Trophoblast cell (in vitro differentiated cells and primary cell): ENCODE measurements at regions not wholly inside any gene's neighbourhood (a gene's known extent, or its start where the extent isn't known, plus 50 kb on each side); places are given as distances from the start of the nearest gene placed in this dataset.

Experiments used
- DNase-seq, 2 donors: peaks; one replicate each; pipeline ENCODE4 v3.0.0-alpha.2; 2016
- H2AFZ ChIP-seq: 2 replicates; pipeline ENCODE4 v1.6.1; 2013; ENCODE audit warnings: low read length, moderate library complexity, mild to moderate bottlenecking; ENCODE audit not compliant: insufficient read depth, poor library complexity
- H2AK5ac ChIP-seq: 2 replicates; pipeline ENCODE4 v1.6.1; 2013; ENCODE audit warnings: mild to moderate bottlenecking, low read length
- H2BK120ac ChIP-seq: 2 replicates; pipeline ENCODE4 v1.6.1; 2013; ENCODE audit warnings: low read length, mild to moderate bottlenecking, moderate library complexity; ENCODE audit not compliant: insufficient read depth, poor library complexity
- H2BK12ac ChIP-seq: 2 replicates; pipeline ENCODE4 v1.6.1; 2013; ENCODE audit warnings: mild to moderate bottlenecking, low read length, moderate library complexity
- H2BK5ac ChIP-seq: 2 replicates; pipeline ENCODE4 v1.6.1; 2013; ENCODE audit warnings: low read length, low read depth, moderate library complexity, mild to moderate bottlenecking; ENCODE audit not compliant: poor library complexity
- H3K14ac ChIP-seq: 2 replicates; pipeline ENCODE4 v1.6.1; 2013; ENCODE audit warnings: mild to moderate bottlenecking, low read length
- H3K18ac ChIP-seq: 2 replicates; pipeline ENCODE4 v1.6.1; 2013; ENCODE audit warnings: mild to moderate bottlenecking, low read length
- H3K23ac ChIP-seq: 2 replicates; pipeline ENCODE4 v1.6.1; 2013; ENCODE audit warnings: low read length
- H3K27ac ChIP-seq: 2 replicates; pipeline ENCODE4 v1.5.1; 2013; ENCODE audit warnings: low read depth, mild to moderate bottlenecking, inconsistent platforms, low read length, moderate library complexity
- H3K27me3 ChIP-seq: 2 replicates; pipeline ENCODE4 v1.6.1; 2013; ENCODE audit warnings: inconsistent platforms, mild to moderate bottlenecking, low read length, moderate library complexity; ENCODE audit not compliant: insufficient read depth
- H3K36me3 ChIP-seq, 2 experiments: 1 replicate in 1 of 2; 2 replicates in 1 of 2; pipeline ENCODE4 v1.6.1; 2013; ENCODE audit warnings: low read length in 2 of 2, mild to moderate bottlenecking in 2 of 2, moderate library complexity in 1 of 2; ENCODE audit not compliant: insufficient read depth in 2 of 2, control insufficient read depth in 1 of 2
- H3K4ac ChIP-seq: 2 replicates; pipeline ENCODE4 v1.6.1; 2013; ENCODE audit warnings: low read depth, mild to moderate bottlenecking, low read length, moderate library complexity
- H3K4me1 ChIP-seq, 2 experiments: 1 replicate in 1 of 2; 2 replicates in 1 of 2; pipeline ENCODE4 v1.6.1; 2013; ENCODE audit warnings: low read length in 2 of 2, mild to moderate bottlenecking in 2 of 2, moderate library complexity in 1 of 2; ENCODE audit not compliant: insufficient read depth in 2 of 2, control insufficient read depth in 1 of 2
- H3K4me2 ChIP-seq: 2 replicates; pipeline ENCODE4 v1.6.1; 2013; ENCODE audit warnings: inconsistent platforms, mild to moderate bottlenecking, low read length, moderate library complexity
- H3K4me3 ChIP-seq: 2 replicates; pipeline ENCODE4 v1.5.1; 2013; ENCODE audit warnings: mild to moderate bottlenecking, low read depth, low read length, inconsistent platforms
- H3K79me1 ChIP-seq: one replicate; pipeline ENCODE4 v1.6.1; 2013; ENCODE audit warnings: low read length
- H3K79me2 ChIP-seq: 2 replicates; pipeline ENCODE4 v1.6.1; 2013; ENCODE audit warnings: low read length, mild to moderate bottlenecking; ENCODE audit not compliant: control insufficient read depth, insufficient read depth, poor library complexity
- H3K9ac ChIP-seq: 2 replicates; pipeline ENCODE4 v1.6.1; 2013; ENCODE audit warnings: mild to moderate bottlenecking, low read length
- H3K9me3 ChIP-seq: 2 replicates; pipeline ENCODE4 v1.6.1; 2013; ENCODE audit warnings: low read depth, mild to moderate bottlenecking, control low read depth, inconsistent platforms, low read length; ENCODE audit not compliant: insufficient read depth
- H4K12ac ChIP-seq: 2 replicates; pipeline ENCODE4 v1.6.1; 2013; ENCODE audit warnings: low read depth, mild to moderate bottlenecking, low read length, moderate library complexity
- H4K8ac ChIP-seq: 2 replicates; pipeline ENCODE4 v1.6.1; 2013; ENCODE audit warnings: low read depth, mild to moderate bottlenecking, low read length, moderate library complexity
- H4K91ac ChIP-seq: one replicate; pipeline ENCODE4 v1.6.1; 2013; ENCODE audit warnings: low read depth, mild to moderate bottlenecking, low read length, moderate library complexity
- WGBS: extraction: QIAGEN DNeasy Blood & Tissue Kit; methylation state at CpG from one replicate; pipeline ENCODE4 v1.1.7; 2013; ENCODE audit warnings: missing lambda C conversion rate; ENCODE audit not compliant: insufficient read length, insufficient coverage; ENCODE audit errors: extremely low coverage; 5-methylcytosine and 5-hydroxymethylcytosine counted together

DNA sequence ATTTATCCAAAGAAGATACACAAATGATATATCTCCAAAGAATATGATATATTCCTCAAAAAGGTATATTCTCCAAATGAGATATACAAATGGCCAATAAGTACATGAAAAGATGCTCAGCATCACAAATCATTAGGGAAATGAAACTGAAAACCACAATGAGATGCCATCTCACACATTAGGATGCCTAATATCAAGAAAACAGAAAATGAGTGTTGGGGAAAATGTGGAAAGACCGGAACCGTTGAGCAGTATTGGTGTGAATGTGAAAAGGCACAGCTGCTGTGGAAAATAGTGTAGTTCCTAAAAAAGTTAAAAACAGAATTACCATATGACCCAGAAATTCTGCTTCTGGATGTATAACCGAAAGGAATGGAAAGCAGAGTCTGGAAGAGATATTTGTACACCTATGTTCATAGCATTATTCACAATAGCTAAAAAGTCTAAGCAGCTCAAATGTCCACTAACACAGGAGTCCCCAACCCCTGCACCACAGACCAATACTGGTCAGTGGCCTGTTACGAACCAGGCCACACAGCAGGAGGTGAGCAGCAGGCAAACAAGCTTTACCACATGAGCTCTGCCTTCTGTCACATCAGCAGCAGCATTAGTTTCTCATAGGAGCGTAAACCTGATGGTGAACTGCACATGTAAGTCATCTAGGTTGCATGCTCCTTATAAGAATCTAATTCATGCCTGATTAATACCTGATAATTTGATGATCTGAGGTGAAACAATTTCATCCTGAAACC lies 291.9 kb downstream of the PCDH20 start:
- Histone ChIP-seq H3K23ac (no peak overlapping the region), H4K12ac (no peak overlapping the region), H3K14ac (no peak overlapping the region), H2BK120ac (no peak overlapping the region), H2AK5ac (no peak overlapping the region), H3K9me3 (no peaks in the 10 kb centered on the region), H3K79me1 (no peaks in the 10 kb centered on the region), H3K4ac (no peak overlapping the region), H3K79me2 (no peaks in the 10 kb centered on the region), H4K91ac (no peak overlapping the region), H3K4me3 (no peak overlapping the region), H3K18ac (no peak overlapping the region), H3K4me1 (no peaks in the 10 kb centered on the region), H3K9ac (no peak overlapping the region), H3K27me3 (no peaks in the 10 kb centered on the region), H3K4me2 (no peak overlapping the region), H3K36me3 (no peaks in the 10 kb centered on the region), H2BK5ac (no peak overlapping the region), H4K8ac (no peak overlapping the region), H2BK12ac (no peak overlapping the region), H3K27ac (no peak overlapping the region), H2AFZ (no peak overlapping the region)
- no CpG with 5 or more reads among the region's 5 CpGs for WGBS
- no peak for DNase-seq

DNA sequence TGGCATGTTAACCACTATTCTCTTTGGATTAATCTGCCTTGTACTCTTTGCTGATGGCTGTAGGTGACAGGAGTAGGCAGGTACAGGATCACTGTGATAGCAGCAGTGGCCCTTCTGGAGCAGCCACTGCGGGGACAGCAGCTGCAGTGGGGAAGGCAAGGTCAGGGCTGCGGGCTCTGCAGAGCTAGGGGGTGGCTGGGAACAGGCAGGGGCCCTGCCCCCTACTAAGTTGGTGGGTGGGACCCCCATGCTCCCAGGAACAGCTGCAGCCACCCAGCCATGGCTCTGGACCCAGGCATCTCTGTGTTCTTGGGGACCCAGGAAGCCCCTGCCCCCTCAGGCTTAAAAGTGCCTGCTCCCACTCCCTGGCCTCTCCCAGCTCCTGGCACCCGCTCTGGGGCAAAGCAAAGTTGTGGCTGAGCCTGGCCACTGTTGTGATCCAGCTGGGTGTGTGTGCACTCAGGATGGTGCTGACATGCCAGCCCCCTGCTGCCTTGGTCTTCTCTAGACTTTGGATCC lies 302.4 kb downstream of the PCDH20 start:
- WGBS: no CpG with 5 or more reads among the region's 3 CpGs
- H3K36me3 ChIP-seq: no peaks in the 10 kb centered on the region
- H3K79me1 ChIP-seq: no peaks in the 10 kb centered on the region
- H4K91ac ChIP-seq: no peak overlapping the region
- no peak overlapping the region for H3K4ac ChIP-seq
- H3K79me2 ChIP-seq: no peaks in the 10 kb centered on the region
- no peak overlapping the region for H4K12ac ChIP-seq
- no peak for DNase-seq
- H3K27ac ChIP-seq: no peak overlapping the region
- no peaks in the 10 kb centered on the region for H3K9me3 ChIP-seq
- H2BK5ac ChIP-seq: no peak overlapping the region
- H3K23ac ChIP-seq: no peak overlapping the region
- no peak overlapping the region for H2AK5ac ChIP-seq
- no peaks in the 10 kb centered on the region for H3K27me3 ChIP-seq
- no peak overlapping the region for H3K4me3 ChIP-seq
- no peak overlapping the region for H3K4me2 ChIP-seq
- no peak overlapping the region for H3K18ac ChIP-seq
- no peak overlapping the region for H4K8ac ChIP-seq
- H2BK12ac ChIP-seq: no peak overlapping the region
- H2BK120ac ChIP-seq: no peak overlapping the region
- no peak overlapping the region for H3K9ac ChIP-seq
- H3K4me1 ChIP-seq: no peaks in the 10 kb centered on the region
- no peak overlapping the region for H2AFZ ChIP-seq
- H3K14ac ChIP-seq: no peak overlapping the region

DNA sequence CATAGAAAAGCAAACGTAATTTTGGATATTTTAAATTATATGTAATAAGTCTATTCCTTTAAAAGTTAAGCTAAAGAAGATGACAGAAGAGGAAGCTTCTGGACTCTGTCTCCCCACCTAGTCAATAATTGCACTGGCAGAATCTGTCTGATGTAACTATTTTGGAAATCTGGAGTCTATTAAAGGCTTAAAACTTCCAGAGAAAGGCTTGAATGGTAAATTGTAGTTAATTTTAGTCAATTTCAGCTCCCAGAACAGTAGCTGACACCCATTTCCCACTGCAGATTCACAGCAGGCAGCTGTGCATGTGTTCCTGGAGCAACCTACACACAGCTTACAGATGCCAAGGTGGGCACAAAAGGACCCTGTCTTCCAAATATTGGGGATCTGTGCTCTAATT lies 304.1 kb downstream of the PCDH20 start:
- H4K12ac ChIP-seq: no peak overlapping the region
- DNase-seq: no peak
- H2BK12ac ChIP-seq: no peak overlapping the region
- H3K4me2 ChIP-seq: no peak overlapping the region
- H3K18ac ChIP-seq: no peak overlapping the region
- H3K9me3 ChIP-seq: no peaks in the 10 kb centered on the region
- H2BK5ac ChIP-seq: no peak overlapping the region
- H3K79me1 ChIP-seq: no peaks in the 10 kb centered on the region
- H3K27me3 ChIP-seq: no peaks in the 10 kb centered on the region
- no peaks in the 10 kb centered on the region for H3K36me3 ChIP-seq
- no peak overlapping the region for H4K8ac ChIP-seq
- H3K4me1 ChIP-seq: no peaks in the 10 kb centered on the region
- no peak overlapping the region for H3K27ac ChIP-seq
- no peak overlapping the region for H3K9ac ChIP-seq
- no peak overlapping the region for H2BK120ac ChIP-seq
- WGBS: no CpG with 5 or more reads among the region's 1 CpG
- no peak overlapping the region for H3K14ac ChIP-seq
- no peak overlapping the region for H3K4ac ChIP-seq
- H4K91ac ChIP-seq: no peak overlapping the region
- H3K4me3 ChIP-seq: no peak overlapping the region
- no peak overlapping the region for H2AFZ ChIP-seq
- no peak overlapping the region for H2AK5ac ChIP-seq
- H3K79me2 ChIP-seq: no peaks in the 10 kb centered on the region
- H3K23ac ChIP-seq: no peak overlapping the region

DNA sequence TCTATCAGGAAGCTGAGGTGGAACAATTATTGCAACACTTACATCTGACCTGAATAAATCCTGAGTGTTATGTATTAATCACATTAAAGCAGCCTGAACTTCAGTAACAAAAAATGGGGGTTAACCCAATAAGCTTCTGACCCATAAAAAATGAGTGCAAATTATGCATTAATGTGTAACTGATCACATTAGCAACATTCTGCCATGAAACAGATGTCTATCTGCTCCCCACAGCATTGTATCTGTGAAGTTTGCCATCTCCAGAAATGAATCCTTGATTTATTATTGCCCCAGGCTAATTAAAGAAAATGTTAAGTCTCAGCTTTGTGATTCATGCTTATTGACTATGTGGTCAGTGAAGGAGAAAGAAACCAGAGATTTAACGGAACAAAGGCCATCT lies 304.9 kb downstream of the PCDH20 start:
- H3K36me3 ChIP-seq: no peaks in the 10 kb centered on the region

More for the DNA sequence above, 304.9 kb downstream of the PCDH20 start:
- H3K4me3 ChIP-seq: no peak overlapping the region
- H4K91ac ChIP-seq: no peak overlapping the region
- H2BK120ac ChIP-seq: no peak overlapping the region
- no peak for DNase-seq
- H3K18ac ChIP-seq: no peak overlapping the region
- no peak overlapping the region for H2AFZ ChIP-seq
- WGBS: no CpG with 5 or more reads among the region's 1 CpG
- no peak overlapping the region for H4K12ac ChIP-seq
- H2BK12ac ChIP-seq: no peak overlapping the region
- H3K79me2 ChIP-seq: no peaks in the 10 kb centered on the region
- no peak overlapping the region for H3K4ac ChIP-seq
- H4K8ac ChIP-seq: no peak overlapping the region
- no peaks in the 10 kb centered on the region for H3K27me3 ChIP-seq
- H3K27ac ChIP-seq: no peak overlapping the region
- no peaks in the 10 kb centered on the region for H3K4me1 ChIP-seq
- no peak overlapping the region for H3K4me2 ChIP-seq
- H2AK5ac ChIP-seq: no peak overlapping the region
- H3K23ac ChIP-seq: no peak overlapping the region
- H3K79me1 ChIP-seq: no peaks in the 10 kb centered on the region
- no peaks in the 10 kb centered on the region for H3K9me3 ChIP-seq
- H3K9ac ChIP-seq: no peak overlapping the region
- no peak overlapping the region for H2BK5ac ChIP-seq
- no peak overlapping the region for H3K14ac ChIP-seq
